ENCODE measurements at regions not wholly inside any gene's neighbourhood (a gene's known extent, or its start where the extent isn't known, plus 50 kb on each side); places are given as distances from the start of the nearest gene placed in this dataset.

GRCh38 chr7:25842201-25842733 is 309.7 kb upstream of the NFE2L3 start:
- H3K4me3 ChIP-seq (ENCODE audit: low read length): no peak overlapping the region
- no peaks in the 10 kb centered on the region for H3K9me3 ChIP-seq (ENCODE audit: low read depth, low read length)
- no peaks in the 10 kb centered on the region for H3K4me1 ChIP-seq (ENCODE audit: insufficient read depth, low read length)
- H3K27me3 ChIP-seq (ENCODE audit: insufficient read depth, low read length): peaks cover 24% of the 10 kb centered on the region

DNA sequence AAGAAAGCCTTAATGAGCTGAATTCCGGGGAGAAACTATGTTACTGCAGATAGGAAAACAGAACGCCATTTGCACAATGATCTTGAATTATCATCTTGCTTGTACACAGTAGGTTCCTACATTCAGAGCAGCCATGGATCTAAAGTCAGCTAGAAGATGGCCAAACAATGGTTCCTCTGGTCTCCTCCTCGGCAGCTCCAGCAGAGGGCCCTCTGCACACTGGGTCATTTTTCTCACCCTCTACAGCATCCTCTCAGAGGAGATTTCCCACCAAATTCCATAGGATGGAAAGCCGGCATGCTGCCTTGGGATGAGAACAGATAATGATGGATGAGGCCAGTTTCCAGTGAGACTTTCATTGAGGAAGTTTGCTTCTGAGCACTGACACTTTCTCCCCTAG is 308.5 kb upstream of the NFE2L3 start:
- H3K4me3 ChIP-seq (ENCODE audit: low read length): no peak overlapping the region
- H3K4me1 ChIP-seq (ENCODE audit: insufficient read depth, low read length): no peaks in the 10 kb centered on the region

GRCh38 chr7:25844102-25844870 is 307.7 kb upstream of the NFE2L3 start:
- no peak overlapping the region for H3K4me3 ChIP-seq (ENCODE audit: low read length)
- no peaks in the 10 kb centered on the region for H3K4me1 ChIP-seq (ENCODE audit: insufficient read depth, low read length)
- H3K27me3 ChIP-seq (ENCODE audit: insufficient read depth, low read length): peaks cover 33% of the 10 kb centered on the region
- no peaks in the 10 kb centered on the region for H3K9me3 ChIP-seq (ENCODE audit: low read depth, low read length)

More for the DNA sequence above, 308.5 kb upstream of the NFE2L3 start:
- peaks cover 35% of the 10 kb centered on the region for H3K27me3 ChIP-seq (ENCODE audit: insufficient read depth, low read length)
- H3K9me3 ChIP-seq (ENCODE audit: low read depth, low read length): no peaks in the 10 kb centered on the region

DNA sequence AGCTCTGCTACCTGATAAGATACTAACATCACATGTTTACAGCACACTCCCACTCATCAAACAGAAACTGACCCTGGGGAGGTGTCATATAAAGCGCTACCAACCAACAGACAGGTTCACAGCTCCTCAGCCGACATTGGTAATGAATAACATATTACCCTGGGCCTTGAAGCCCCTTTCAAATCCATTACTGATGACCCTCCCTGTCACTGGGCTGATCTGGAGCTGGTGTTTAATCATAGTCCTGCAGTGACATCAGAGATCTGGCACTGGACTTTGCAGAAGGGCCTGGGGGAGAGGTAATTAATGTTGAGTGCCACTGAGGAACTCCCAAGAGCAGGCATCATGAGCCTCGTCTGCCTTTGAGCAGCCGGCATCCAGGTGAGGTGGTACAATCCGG is 306.5 kb upstream of the NFE2L3 start:
- no peaks in the 10 kb centered on the region for H3K9me3 ChIP-seq (ENCODE audit: low read depth, low read length)
- H3K4me1 ChIP-seq (ENCODE audit: insufficient read depth, low read length): no peaks in the 10 kb centered on the region
- peaks cover 44% of the 10 kb centered on the region for H3K27me3 ChIP-seq (ENCODE audit: insufficient read depth, low read length)
- no peak overlapping the region for H3K4me3 ChIP-seq (ENCODE audit: low read length)

- H3K27me3 ChIP-seq (ENCODE audit: insufficient read depth, low read length): peaks cover 57% of the 10 kb centered on the region
- no peak overlapping the region for H3K4me3 ChIP-seq (ENCODE audit: low read length)
- H3K4me1 ChIP-seq (ENCODE audit: insufficient read depth, low read length): peaks cover 1% of the 10 kb centered on the region
- H3K9me3 ChIP-seq (ENCODE audit: low read depth, low read length): no peaks in the 10 kb centered on the region
These were observed 305.3 kb upstream of the NFE2L3 start for GRCh38 chr7:25846722-25847121.

GRCh38 chr7:25847336-25848070 is 304.5 kb upstream of the NFE2L3 start:
- no peak overlapping the region for H3K4me3 ChIP-seq (ENCODE audit: low read length)
- H3K4me1 ChIP-seq (ENCODE audit: insufficient read depth, low read length): peaks cover 9% of the 10 kb centered on the region
- no peaks in the 10 kb centered on the region for H3K9me3 ChIP-seq (ENCODE audit: low read depth, low read length)
- H3K27me3 ChIP-seq (ENCODE audit: insufficient read depth, low read length): peaks cover 64% of the 10 kb centered on the region

DNA sequence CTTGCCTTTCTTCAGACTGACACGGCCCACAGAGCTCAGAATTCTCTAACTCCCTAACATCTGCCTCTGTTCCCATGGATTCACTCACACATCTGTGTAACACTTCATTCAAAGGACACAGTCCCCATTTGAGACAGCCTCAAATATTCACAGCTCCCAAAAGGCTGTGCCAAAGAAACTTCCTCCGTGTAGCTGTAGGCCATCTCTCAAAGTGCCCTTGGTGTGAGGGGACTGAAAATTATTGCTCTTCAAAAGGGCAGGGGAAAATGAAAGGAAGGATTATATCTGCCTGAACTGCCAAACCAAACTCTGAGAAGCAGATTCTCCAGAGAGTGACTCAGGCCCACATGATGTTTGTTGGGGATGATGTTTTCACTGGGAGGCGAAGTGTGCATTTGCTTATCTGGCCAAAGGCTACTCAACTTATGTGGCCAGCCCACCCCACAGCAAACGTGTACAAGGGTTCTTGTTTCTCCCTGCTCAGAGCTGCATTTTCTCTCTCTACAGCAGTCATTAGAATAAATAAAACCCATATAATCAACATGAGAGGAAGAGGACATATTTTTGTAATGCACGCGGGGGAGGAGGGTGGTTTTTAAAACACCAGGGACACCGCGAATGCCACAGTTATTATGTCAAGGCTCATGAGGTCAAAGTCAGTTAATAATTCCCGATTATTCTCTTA is 302.4 kb upstream of the NFE2L3 start:
- Histone ChIP-seq H3K4me1 (ENCODE audit: insufficient read depth, low read length) (peaks cover 14% of the 10 kb centered on the region), H3K9me3 (ENCODE audit: low read depth, low read length) (no peaks in the 10 kb centered on the region), H3K27me3 (ENCODE audit: insufficient read depth, low read length) (peaks cover 85% of the 10 kb centered on the region), H3K4me3 (ENCODE audit: low read length) (no peak overlapping the region)

DNA sequence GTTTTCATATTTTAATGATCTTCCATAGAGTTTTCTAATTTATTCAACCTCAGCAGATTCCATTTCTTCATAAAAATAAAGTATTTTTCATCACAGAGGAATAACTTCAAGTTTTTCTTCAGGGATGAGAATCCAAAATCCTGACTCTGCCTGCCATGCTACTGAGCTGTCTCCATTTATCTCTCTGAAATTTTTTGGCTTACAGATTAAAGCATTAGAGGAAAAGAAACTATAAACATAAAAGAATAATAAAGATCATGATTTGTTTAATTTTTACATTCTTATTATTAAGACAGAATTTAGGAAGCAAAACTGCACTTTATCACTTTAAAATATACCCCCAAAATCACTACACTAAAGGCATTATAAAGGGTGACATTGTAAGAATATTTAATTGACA is 301.8 kb upstream of the NFE2L3 start:
- Histone ChIP-seq H3K4me1 (ENCODE audit: insufficient read depth, low read length) (peaks cover 14% of the 10 kb centered on the region), H3K9me3 (ENCODE audit: low read depth, low read length) (no peaks in the 10 kb centered on the region), H3K4me3 (ENCODE audit: low read length) (no peak overlapping the region), H3K27me3 (ENCODE audit: insufficient read depth, low read length) (peaks cover 91% of the 10 kb centered on the region)

DNA sequence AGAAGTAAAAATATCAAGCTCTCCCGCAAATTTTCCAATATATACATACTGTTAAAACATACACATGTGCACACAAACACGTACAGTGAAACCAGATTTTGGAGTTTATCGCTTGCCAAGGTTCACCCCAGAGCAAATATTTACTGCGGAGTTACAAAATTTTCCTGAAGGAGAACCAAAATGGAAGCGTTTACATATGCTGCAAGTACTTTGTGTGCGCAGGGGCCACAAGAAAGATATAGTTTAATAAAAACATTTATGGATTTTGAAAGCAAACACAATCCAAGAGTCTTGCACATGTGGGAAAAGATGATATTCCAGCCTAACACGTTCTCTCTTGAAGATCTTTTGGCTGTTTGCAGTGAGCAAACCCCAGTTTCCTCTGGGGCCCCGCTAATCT is 301.3 kb upstream of the NFE2L3 start:
- Histone ChIP-seq H3K9me3 (ENCODE audit: low read depth, low read length) (no peaks in the 10 kb centered on the region), H3K27me3 (ENCODE audit: insufficient read depth, low read length) (peaks cover 91% of the 10 kb centered on the region), H3K4me1 (ENCODE audit: insufficient read depth, low read length) (peaks cover 14% of the 10 kb centered on the region), H3K4me3 (ENCODE audit: low read length) (no peak overlapping the region)

DNA sequence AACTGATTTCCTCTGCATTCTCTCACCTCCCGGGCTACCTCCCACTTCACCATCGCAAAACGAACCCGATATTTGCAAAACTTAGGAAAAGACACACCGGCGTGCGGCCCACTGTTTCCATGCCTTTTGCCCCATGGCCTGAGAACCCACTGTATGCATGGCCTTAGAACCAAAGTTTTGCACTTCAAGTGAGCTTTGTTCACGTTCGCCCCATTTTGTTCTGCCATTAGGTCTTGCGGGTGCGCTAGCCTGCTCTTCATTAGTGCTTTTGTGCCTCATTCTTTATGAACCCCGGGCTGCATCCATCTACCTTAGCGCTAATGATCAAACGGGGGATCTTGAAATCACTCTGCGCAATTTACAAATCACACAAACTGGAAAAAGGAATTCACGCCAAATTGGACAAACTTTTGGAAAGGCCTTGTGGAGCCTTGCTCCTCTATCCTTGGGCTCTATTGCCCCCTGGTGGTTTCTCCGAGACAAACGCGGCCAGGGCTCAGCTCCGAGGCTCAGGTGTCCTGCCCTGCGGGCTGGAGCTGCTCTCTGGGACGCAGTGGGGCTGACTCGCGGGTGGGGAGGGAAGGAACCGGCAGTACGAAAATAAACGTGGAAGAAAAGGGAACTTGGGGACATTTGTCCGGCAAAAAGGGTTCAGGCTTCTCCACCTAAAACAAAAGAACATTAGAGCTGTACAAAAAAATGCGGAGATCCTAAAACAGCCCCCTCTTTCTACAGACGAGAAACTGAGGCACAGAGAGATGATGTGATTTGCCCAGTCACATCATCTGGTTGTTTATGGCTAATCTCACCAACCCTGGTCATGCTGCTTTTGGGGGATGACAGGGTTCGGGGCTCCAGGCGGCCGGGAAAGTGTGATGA is 300.4 kb upstream of the NFE2L3 start:
- Histone ChIP-seq H3K4me3 (ENCODE audit: low read length) (no peak overlapping the region), H3K9me3 (ENCODE audit: low read depth, low read length) (no peaks in the 10 kb centered on the region), H3K27me3 (ENCODE audit: insufficient read depth, low read length) (peaks cover 94% of the 10 kb centered on the region), H3K4me1 (ENCODE audit: insufficient read depth, low read length) (peaks cover 20% of the 10 kb centered on the region)

DNA sequence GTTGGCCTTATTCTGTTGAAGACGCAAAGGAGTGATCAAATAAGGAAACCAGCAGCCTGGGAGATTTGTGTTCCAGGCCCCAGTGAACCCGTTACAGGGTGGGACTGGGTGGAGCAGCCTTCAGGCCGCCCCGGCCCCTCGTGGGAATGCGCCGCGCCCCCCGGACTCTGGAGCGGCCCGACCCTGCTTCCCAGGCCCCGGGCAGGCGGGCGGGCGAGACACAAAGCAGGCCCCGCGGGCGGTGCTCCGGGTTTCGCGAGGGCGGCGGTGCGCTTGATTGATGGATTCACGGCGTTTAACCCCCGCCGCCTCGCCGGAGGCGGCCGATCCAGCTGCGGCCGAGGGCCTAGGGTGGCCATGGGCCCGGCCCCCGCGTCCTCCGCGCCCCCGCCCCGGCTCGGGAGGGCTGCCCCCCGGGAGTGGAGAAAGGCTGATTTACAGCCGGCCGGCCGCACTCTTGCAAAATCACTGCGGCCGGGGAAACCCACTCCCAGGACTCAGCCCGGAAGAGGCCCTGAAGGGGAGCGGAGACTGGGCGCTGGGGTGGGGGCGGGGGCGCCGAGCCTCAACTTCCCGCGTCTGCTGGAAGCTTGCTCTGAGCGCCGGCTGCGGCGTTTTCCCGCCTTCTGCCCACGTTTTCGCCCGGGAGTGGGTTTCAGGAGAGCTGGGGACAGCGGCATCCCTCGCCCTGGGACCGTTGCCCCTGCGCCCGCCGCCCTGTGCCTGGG is 299.6 kb upstream of the NFE2L3 start:
- Histone ChIP-seq H3K4me3 (ENCODE audit: low read length) (no peak overlapping the region), H3K9me3 (ENCODE audit: low read depth, low read length) (no peaks in the 10 kb centered on the region), H3K4me1 (ENCODE audit: insufficient read depth, low read length) (peaks cover 28% of the 10 kb centered on the region), H3K27me3 (ENCODE audit: insufficient read depth, low read length) (peaks cover 95% of the 10 kb centered on the region)

DNA sequence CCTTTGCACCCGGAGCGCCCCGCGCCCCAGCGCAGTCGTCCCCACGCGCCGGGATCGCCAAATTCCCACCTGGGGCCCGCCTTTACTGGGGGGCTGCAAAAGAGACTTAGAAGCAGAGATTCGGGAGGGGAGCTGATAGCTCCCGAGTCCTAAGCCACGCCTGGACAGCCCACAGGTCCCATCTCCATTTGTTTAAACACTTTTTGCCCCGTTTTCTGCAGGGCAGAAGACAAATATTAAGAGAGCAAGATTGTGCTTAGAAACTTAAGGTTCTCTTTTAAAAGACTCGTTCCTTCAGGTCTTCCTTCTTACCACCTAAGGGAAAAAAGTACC is 299.1 kb upstream of the NFE2L3 start:
- Histone ChIP-seq H3K4me3 (ENCODE audit: low read length) (no peak overlapping the region), H3K9me3 (ENCODE audit: low read depth, low read length) (no peaks in the 10 kb centered on the region), H3K27me3 (ENCODE audit: insufficient read depth, low read length) (peaks cover 95% of the 10 kb centered on the region), H3K4me1 (ENCODE audit: insufficient read depth, low read length) (peaks cover 33% of the 10 kb centered on the region)

GRCh38 chr7:25853314-25853713 is 298.7 kb upstream of the NFE2L3 start:
- H3K4me1 ChIP-seq (ENCODE audit: insufficient read depth, low read length): peaks cover 35% of the 10 kb centered on the region
- H3K27me3 ChIP-seq (ENCODE audit: insufficient read depth, low read length): peaks cover 95% of the 10 kb centered on the region
- no peak overlapping the region for H3K4me3 ChIP-seq (ENCODE audit: low read length)
- no peaks in the 10 kb centered on the region for H3K9me3 ChIP-seq (ENCODE audit: low read depth, low read length)

DNA sequence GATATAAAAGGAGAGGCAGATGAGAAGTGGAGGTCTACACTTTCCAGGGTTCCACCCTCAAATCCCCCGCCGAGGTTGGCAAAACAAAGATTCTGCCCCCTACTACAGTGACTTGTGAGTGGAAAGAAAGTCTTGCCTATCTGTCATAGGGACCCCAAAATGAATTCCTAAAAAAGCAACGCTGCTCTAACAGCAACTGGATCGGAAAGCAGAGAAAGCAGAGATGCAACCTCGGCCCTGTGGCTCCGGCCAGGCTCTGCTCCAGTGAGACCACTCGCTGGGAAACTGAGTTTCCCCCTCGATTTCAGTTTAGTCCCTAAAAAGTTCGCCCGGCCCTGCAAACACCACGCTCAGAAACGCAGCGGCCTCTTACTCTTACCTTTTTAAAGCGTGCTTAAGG is 297.9 kb upstream of the NFE2L3 start:
- H3K4me1 ChIP-seq (ENCODE audit: insufficient read depth, low read length): peaks cover 35% of the 10 kb centered on the region
- H3K9me3 ChIP-seq (ENCODE audit: low read depth, low read length): no peaks in the 10 kb centered on the region
- H3K4me3 ChIP-seq (ENCODE audit: low read length): no peak overlapping the region
- H3K27me3 ChIP-seq (ENCODE audit: insufficient read depth, low read length): peaks cover 98% of the 10 kb centered on the region

Data from mononuclear cell (primary cell).